ENCODE measurements at regions not wholly inside any gene's neighbourhood (a gene's known extent, or its start where the extent isn't known, plus 50 kb on each side); places are given as distances from the start of the nearest gene placed in this dataset.

DNA sequence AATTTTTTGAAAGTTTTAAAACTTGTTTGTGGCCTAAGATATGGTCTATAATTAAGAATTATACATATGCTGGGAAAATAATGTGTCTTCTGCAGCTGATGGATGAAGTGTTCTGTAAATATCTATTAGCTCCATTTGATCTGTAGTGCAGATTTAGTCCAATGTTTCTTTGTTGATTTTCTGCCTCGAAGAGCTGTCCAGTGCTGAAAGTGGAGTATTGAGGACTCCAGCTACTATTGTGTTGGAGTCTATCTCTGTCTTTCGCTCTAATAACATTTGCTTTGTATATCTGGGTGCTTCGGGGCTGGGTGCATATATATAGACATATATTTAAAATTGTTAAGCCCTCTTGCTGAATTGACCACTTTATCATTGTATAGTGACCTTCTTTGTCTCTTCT is 2127.3 kb downstream of the PCDH7 start:
- H2AFZ ChIP-seq (ENCODE audit: low read length) = no peak overlapping the region
- no peak overlapping the region for H3K27ac ChIP-seq (ENCODE audit: insufficient read depth, low read length)

GRCh38 chr4:32855622-32856021 is 2135.5 kb downstream of the PCDH7 start:
- no peaks in the 10 kb centered on the region for H3K4me1 ChIP-seq (ENCODE audit: control insufficient read depth, extremely low read depth, insufficient read depth, low read length)
- DNase-seq (ENCODE audit: low read depth in 2 of 2) = no peak
- no peaks in the 10 kb centered on the region for H3K27me3 ChIP-seq (ENCODE audit: control insufficient read depth, insufficient read depth, low read length)
- no peak overlapping the region for H3K4me3 ChIP-seq (replicated peaks in 1 of 4; ENCODE audit: control extremely low read depth in 1 of 4, insufficient read depth in 1 of 4, low read depth in 3 of 4, low read length in 4 of 4)
- H3K9me3 ChIP-seq (ENCODE audit: control insufficient read depth, insufficient read depth, low read depth, low read length) = no peaks in the 10 kb centered on the region
- H3K36me3 ChIP-seq (ENCODE audit: control insufficient read depth, insufficient read depth, low read length) = no peaks in the 10 kb centered on the region
- no peaks in the 10 kb centered on the region for H3K79me2 ChIP-seq (ENCODE audit: control insufficient read depth, insufficient read depth, low read length)
- H3K27ac ChIP-seq (ENCODE audit: insufficient read depth, low read length) = no peak overlapping the region
- H2AFZ ChIP-seq (ENCODE audit: low read length) = no peak overlapping the region
- no peak overlapping the region for H3K4me2 ChIP-seq (ENCODE audit: extremely low read depth, insufficient read depth, low read length)
- H4K20me1 ChIP-seq (ENCODE audit: control insufficient read depth, extremely low read depth, insufficient read depth, low read length) = no peaks in the 10 kb centered on the region
- TF ChIP-seq CTCF (conservative IDR thresholded peaks at IDR 0.05 in 1 of 2, IDR thresholded peaks at IDR 0.05 in 1 of 2; ENCODE audit: low read depth in 1 of 2, low read length in 2 of 2) (no peak), EZH2 (IDR thresholded peaks at IDR 0.05; ENCODE audit: low read length, missing control alignments) (no peak)
- no peak overlapping the region for H3K9ac ChIP-seq (ENCODE audit: insufficient read depth, low read length)

More for the DNA sequence above, 2127.3 kb downstream of the PCDH7 start:
- TF ChIP-seq CTCF (conservative IDR thresholded peaks at IDR 0.05 in 1 of 2, IDR thresholded peaks at IDR 0.05 in 1 of 2; ENCODE audit: low read depth in 1 of 2, low read length in 2 of 2) (no peak), EZH2 (IDR thresholded peaks at IDR 0.05; ENCODE audit: low read length, missing control alignments) (no peak)
- Histone ChIP-seq H3K79me2 (ENCODE audit: control insufficient read depth, insufficient read depth, low read length) (no peaks in the 10 kb centered on the region), H3K4me1 (ENCODE audit: control insufficient read depth, extremely low read depth, insufficient read depth, low read length) (no peaks in the 10 kb centered on the region), H3K27me3 (ENCODE audit: control insufficient read depth, insufficient read depth, low read length) (no peaks in the 10 kb centered on the region), H3K4me3 (replicated peaks in 1 of 4; ENCODE audit: control extremely low read depth in 1 of 4, insufficient read depth in 1 of 4, low read depth in 3 of 4, low read length in 4 of 4) (no peak overlapping the region), H4K20me1 (ENCODE audit: control insufficient read depth, extremely low read depth, insufficient read depth, low read length) (no peaks in the 10 kb centered on the region), H3K36me3 (ENCODE audit: control insufficient read depth, insufficient read depth, low read length) (no peaks in the 10 kb centered on the region), H3K4me2 (ENCODE audit: extremely low read depth, insufficient read depth, low read length) (no peak overlapping the region), H3K9ac (ENCODE audit: insufficient read depth, low read length) (no peak overlapping the region), H3K9me3 (ENCODE audit: control insufficient read depth, insufficient read depth, low read depth, low read length) (no peaks in the 10 kb centered on the region)
- DNase-seq (ENCODE audit: low read depth in 2 of 2) = peak; percentile 1 to 28

DNA sequence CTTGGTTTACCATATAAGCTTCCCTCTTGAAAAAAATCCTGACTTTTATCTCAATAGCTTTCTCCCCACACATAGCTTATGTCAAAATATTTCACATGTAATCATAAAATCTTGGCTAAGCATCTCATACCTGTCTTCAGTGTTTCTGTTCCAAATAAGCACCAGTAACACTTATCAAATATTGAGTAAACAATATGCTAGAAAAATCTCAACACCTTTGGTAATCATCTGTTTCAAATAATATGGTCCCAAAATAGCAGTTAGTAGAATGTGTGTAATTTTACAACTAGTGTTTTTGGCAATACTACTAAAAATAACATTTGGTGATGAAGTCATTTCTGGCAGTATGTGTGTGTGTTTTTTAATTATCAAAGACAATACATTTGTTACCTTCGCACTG is 2138.2 kb downstream of the PCDH7 start:
- Histone ChIP-seq H4K20me1 (ENCODE audit: control insufficient read depth, extremely low read depth, insufficient read depth, low read length) (no peaks in the 10 kb centered on the region), H3K79me2 (ENCODE audit: control insufficient read depth, insufficient read depth, low read length) (no peaks in the 10 kb centered on the region), H3K4me2 (ENCODE audit: extremely low read depth, insufficient read depth, low read length) (no peak overlapping the region), H3K9me3 (ENCODE audit: control insufficient read depth, insufficient read depth, low read depth, low read length) (no peaks in the 10 kb centered on the region), H3K36me3 (ENCODE audit: control insufficient read depth, insufficient read depth, low read length) (no peaks in the 10 kb centered on the region), H3K4me3 (replicated peaks in 1 of 4; ENCODE audit: control extremely low read depth in 1 of 4, insufficient read depth in 1 of 4, low read depth in 3 of 4, low read length in 4 of 4) (no peak overlapping the region), H2AFZ (ENCODE audit: low read length) (no peak overlapping the region), H3K27me3 (ENCODE audit: control insufficient read depth, insufficient read depth, low read length) (no peaks in the 10 kb centered on the region), H3K9ac (ENCODE audit: insufficient read depth, low read length) (no peak overlapping the region), H3K4me1 (ENCODE audit: control insufficient read depth, extremely low read depth, insufficient read depth, low read length) (no peaks in the 10 kb centered on the region), H3K27ac (ENCODE audit: insufficient read depth, low read length) (no peak overlapping the region)
- DNase-seq (ENCODE audit: low read depth in 2 of 2) = peak in 1 of 2 donors; percentile 10
- TF ChIP-seq EZH2 (IDR thresholded peaks at IDR 0.05; ENCODE audit: low read length, missing control alignments) (no peak), CTCF (conservative IDR thresholded peaks at IDR 0.05 in 1 of 2, IDR thresholded peaks at IDR 0.05 in 1 of 2; ENCODE audit: low read depth in 1 of 2, low read length in 2 of 2) (no peak)

Measured in fibroblast of lung (primary cell).